ENCODE measurements at regions not wholly inside any gene's neighbourhood (a gene's known extent, or its start where the extent isn't known, plus 50 kb on each side); places are given as distances from the start of the nearest gene placed in this dataset.

DNA sequence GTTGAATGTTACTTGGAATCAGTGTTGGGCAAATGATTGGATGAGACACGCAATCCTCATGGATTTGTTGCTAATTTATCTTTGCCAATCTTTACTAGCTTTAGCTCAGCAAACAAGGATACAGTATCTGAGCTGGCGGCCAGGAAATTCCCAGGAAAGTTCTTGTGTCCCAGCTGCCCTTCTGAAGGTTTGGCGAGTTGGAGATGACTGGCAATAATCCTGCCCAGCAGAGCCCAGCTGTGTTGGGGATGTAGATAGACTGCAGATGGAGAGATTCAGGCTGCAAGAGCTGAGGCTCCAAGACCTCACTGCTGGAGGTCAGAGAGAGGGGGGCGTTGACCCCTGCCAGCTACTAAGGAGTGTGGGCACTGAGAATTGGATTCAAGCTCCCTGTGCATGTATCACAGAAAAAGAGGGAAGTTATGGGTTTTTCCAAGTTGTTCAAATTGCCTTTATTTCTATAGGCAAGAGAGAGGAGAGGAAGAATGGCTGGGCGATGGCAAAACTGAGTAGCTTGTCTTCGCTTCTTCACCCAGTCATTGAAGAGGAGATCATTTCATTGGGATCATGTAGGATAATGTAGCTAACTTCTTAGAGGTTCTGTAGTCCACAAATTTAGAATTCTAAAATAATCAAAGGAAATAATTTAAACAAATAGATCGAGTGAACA lies 506.8 kb upstream of the LRATD1 start:
- Mint-ChIP-seq H3K27ac (no peak overlapping the region), H3K27me3 (no peaks in the 10 kb centered on the region), H3K4me3 (no peak overlapping the region), H3K9me3 (peaks cover 6 to 26% of the 10 kb centered on the region in 2 donors), H3K36me3 (ENCODE audit: insufficient read depth) (peaks cover 5% of the 10 kb centered on the region), H3K4me1 (ENCODE audit: low read depth in 2 of 2) (no peaks in the 10 kb centered on the region)
- no peak for DNase-seq
- ATAC-seq (replicated peaks), result no peak

DNA sequence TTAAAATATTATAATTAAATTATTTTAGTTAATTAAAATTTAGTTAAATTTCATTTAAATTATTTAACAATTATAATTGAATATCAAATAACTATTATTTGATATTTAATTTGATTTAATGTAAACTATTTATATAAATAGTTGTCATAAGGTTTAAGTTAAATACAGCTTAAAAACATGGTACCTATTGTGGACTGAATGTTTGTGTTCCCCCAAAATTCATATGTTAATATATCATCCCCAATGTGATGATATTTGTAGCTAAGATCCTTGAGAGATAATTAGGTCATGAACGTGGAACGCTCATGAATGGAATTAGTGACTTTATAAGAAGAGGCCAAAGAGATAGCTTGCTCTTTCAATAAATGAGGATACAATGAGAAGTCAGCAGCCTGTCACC lies 505.7 kb upstream of the LRATD1 start:
- DNase-seq, result no peak

DNA sequence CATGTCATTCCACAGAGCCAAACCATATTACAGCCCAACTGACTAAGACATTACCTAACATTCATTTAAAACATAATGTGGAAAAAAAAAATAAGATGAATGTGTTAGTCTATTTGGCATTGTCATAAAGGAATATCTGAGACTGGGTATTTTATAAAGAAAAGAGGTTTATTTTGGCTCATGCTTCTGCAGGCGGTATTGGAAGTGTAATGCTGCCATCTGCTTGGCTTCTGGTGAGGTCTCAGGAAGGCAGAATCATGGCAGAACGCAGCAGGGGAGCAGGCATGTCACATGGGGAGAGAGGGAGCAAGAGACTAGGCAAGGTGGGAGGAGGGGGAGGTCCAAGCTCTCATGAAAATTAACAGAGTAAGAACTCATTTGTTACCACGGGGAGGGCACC lies 504.8 kb upstream of the LRATD1 start:
- H3K4me1 Mint-ChIP-seq (ENCODE audit: low read depth in 2 of 2), result no peaks in the 10 kb centered on the region
- no peak overlapping the region for H3K27ac Mint-ChIP-seq
- H3K36me3 Mint-ChIP-seq (ENCODE audit: insufficient read depth), result peaks cover 5% of the 10 kb centered on the region
- no peak overlapping the region for H3K4me3 Mint-ChIP-seq
- DNase-seq (no peak), ATAC-seq (replicated peaks) (no peak)
- H3K27me3 Mint-ChIP-seq, result no peaks in the 10 kb centered on the region
- peaks cover 7 to 8% of the 10 kb centered on the region in 2 donors for H3K9me3 Mint-ChIP-seq

More for the DNA sequence above, 505.7 kb upstream of the LRATD1 start:
- H3K4me1 Mint-ChIP-seq (ENCODE audit: low read depth in 2 of 2), result no peaks in the 10 kb centered on the region
- peaks cover 6 to 16% of the 10 kb centered on the region in 2 donors for H3K9me3 Mint-ChIP-seq
- no peak overlapping the region for H3K4me3 Mint-ChIP-seq
- no peak for ATAC-seq (replicated peaks)
- H3K36me3 Mint-ChIP-seq (ENCODE audit: insufficient read depth), result peaks cover 5% of the 10 kb centered on the region
- no peak overlapping the region for H3K27ac Mint-ChIP-seq
- no peaks in the 10 kb centered on the region for H3K27me3 Mint-ChIP-seq

DNA sequence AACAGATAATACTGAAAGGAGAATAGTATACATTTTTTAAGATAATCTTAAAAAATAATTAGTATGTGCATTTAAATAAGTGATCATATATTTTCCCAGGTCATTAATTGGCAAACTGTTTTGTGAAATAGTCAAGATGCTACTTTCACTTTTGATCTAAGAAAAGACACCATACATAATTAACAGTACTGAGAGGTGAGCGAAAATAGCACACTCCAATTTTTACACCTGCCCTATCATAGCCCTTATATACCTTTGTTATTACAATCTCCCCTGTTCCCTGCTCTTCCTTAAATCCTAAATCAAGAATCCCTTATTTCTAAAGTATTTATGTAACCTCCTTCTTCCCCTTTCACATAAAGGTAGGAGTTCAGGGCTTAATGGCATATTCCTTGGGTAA lies 500.1 kb upstream of the LRATD1 start:
- H3K4me3 Mint-ChIP-seq, result no peak overlapping the region
- no peak overlapping the region for H3K27ac Mint-ChIP-seq
- ATAC-seq (replicated peaks) (no peak), DNase-seq (no peak)
- H3K4me1 Mint-ChIP-seq (ENCODE audit: low read depth in 2 of 2), result no peaks in the 10 kb centered on the region
- no peaks in the 10 kb centered on the region for H3K27me3 Mint-ChIP-seq
- H3K9me3 Mint-ChIP-seq, result peaks cover 9 to 19% of the 10 kb centered on the region in 2 donors
- H3K36me3 Mint-ChIP-seq (ENCODE audit: insufficient read depth), result no peaks in the 10 kb centered on the region

DNA sequence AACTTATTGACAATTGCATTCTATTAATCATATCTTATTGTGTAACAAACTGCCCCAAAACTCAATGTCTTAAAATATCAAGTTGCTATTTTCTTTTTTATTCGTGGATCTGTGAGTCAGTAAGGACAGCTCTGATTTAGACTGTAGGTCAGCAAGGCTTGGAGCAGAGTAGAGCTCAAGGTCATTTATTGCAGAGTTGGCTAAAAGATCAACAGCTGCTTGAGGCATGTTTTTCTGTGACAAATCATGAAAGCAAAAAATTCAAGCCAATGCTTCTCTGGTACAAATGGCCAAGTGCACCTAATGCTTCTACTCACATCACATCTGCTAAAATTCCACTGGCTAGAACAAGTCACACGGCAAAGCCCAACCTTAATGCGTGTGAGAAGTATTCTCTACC lies 497.7 kb upstream of the LRATD1 start:
- peaks cover 9 to 19% of the 10 kb centered on the region in 2 donors for H3K9me3 Mint-ChIP-seq
- no peaks in the 10 kb centered on the region for H3K36me3 Mint-ChIP-seq (ENCODE audit: insufficient read depth)
- DNase-seq (no peak), ATAC-seq (replicated peaks) (no peak)
- H3K27ac Mint-ChIP-seq, result no peak overlapping the region
- no peak overlapping the region for H3K4me3 Mint-ChIP-seq
- no peaks in the 10 kb centered on the region for H3K27me3 Mint-ChIP-seq
- H3K4me1 Mint-ChIP-seq (ENCODE audit: low read depth in 2 of 2), result no peaks in the 10 kb centered on the region

DNA sequence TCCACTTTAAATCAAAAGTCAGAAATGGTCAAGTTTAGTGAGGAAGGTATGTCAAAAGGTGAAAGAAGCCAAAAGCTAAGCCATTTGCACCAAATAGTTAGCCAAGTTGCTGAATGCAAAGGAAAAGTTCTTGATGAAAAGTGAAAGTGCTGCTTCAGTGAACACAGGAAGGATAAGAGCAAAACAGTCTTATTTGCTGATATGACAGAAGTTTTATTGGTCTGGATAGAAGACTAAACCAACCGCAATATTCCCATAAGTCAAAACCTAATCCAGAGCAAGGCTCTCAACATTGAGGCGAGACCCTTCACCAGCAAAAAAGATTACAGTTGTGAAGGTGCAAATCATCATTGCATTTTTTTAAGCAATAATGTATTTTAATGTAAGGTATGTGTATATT lies 496.5 kb upstream of the LRATD1 start:
- no peak for DNase-seq
- Mint-ChIP-seq H3K4me3 (no peak overlapping the region), H3K9me3 (peaks cover 9 to 21% of the 10 kb centered on the region in 2 donors), H3K27me3 (no peaks in the 10 kb centered on the region), H3K4me1 (ENCODE audit: low read depth in 2 of 2) (no peaks in the 10 kb centered on the region), H3K27ac (no peak overlapping the region), H3K36me3 (ENCODE audit: insufficient read depth) (no peaks in the 10 kb centered on the region)
- ATAC-seq (replicated peaks), result no peak

DNA sequence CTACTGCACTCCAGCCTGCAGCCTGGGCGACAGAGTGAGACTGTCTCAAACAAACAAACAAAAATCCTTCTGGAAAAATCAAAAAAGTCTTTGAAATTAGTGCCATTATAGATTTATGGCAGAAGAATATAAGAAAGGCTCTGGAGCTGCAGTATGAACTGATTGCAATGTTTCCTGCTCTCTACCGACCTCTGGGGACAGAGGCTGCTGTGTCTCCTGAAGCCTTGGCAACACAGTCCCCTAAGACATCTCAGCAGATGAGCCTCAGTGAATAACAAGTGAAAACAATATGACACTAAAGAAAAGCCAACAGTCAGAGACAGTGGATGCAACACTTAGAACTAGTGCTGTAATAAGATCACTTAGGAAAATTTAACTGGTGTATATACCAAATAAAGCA lies 494.9 kb upstream of the LRATD1 start:
- H3K27ac Mint-ChIP-seq, result no peak overlapping the region
- DNase-seq (no peak), ATAC-seq (replicated peaks) (no peak)
- no peaks in the 10 kb centered on the region for H3K27me3 Mint-ChIP-seq
- no peaks in the 10 kb centered on the region for H3K36me3 Mint-ChIP-seq (ENCODE audit: insufficient read depth)
- no peaks in the 10 kb centered on the region for H3K4me1 Mint-ChIP-seq (ENCODE audit: low read depth in 2 of 2)
- peaks cover 9 to 19% of the 10 kb centered on the region in 2 donors for H3K9me3 Mint-ChIP-seq
- no peak overlapping the region for H3K4me3 Mint-ChIP-seq

DNA sequence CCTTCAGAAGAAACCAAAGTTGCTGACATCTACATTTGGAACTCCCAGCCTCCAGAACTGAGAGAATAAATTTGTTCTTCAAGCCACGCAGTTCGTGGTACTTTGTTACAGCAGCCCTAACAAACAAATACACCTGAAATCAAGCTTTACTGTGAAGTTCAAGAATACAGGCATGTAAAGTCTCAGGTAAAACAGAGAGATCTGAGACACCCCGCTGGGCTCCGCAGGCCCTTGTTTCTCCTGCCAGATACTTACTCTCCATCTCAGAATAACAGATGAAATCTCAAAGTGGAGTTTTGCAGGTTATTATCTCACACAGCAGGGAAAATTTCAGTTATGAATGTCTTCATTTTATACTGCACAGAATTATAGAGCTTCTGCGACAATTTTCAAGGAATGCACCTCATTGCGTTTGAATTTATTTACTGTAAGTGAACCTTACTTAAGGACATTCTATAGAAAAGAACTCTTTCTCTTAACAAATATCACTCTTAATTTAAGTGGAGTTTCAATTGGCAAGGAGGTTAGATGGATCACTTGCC lies 492.4 kb upstream of the LRATD1 start:
- Mint-ChIP-seq H3K27ac (no peak overlapping the region), H3K4me3 (no peak overlapping the region), H3K36me3 (ENCODE audit: insufficient read depth) (no peaks in the 10 kb centered on the region), H3K4me1 (ENCODE audit: low read depth in 2 of 2) (no peaks in the 10 kb centered on the region), H3K9me3 (peaks cover 0 to 13% of the 10 kb centered on the region in 2 donors), H3K27me3 (no peaks in the 10 kb centered on the region)
- DNase-seq (no peak), ATAC-seq (replicated peaks) (no peak)

DNA sequence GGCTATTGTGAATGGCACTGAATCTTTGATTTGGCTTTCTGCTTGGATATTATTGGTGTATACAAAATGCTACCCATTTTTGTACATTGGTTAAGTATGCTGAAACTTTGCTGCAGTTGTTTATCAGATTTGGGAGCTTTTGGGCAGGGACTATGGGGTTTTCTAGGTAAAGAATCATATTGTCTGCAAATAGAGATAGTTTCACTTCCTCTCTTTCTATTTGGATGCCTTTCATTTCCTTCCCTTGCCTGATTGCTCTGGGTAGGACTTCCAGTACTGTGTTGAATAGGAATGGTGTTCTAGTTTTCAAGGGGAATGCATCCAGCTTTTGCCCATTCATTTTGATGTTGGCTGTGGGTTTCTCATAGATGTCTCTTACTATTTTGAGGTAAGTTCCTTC lies 489.1 kb upstream of the LRATD1 start:
- no peaks in the 10 kb centered on the region for H3K36me3 Mint-ChIP-seq (ENCODE audit: insufficient read depth)
- no peak overlapping the region for H3K4me3 Mint-ChIP-seq
- no peak overlapping the region for H3K27ac Mint-ChIP-seq
- H3K9me3 Mint-ChIP-seq, result peaks cover 0 to 4% of the 10 kb centered on the region in 2 donors
- DNase-seq (no peak), ATAC-seq (replicated peaks) (no peak)
- H3K4me1 Mint-ChIP-seq (ENCODE audit: low read depth in 2 of 2), result no peaks in the 10 kb centered on the region
- H3K27me3 Mint-ChIP-seq, result no peaks in the 10 kb centered on the region

DNA sequence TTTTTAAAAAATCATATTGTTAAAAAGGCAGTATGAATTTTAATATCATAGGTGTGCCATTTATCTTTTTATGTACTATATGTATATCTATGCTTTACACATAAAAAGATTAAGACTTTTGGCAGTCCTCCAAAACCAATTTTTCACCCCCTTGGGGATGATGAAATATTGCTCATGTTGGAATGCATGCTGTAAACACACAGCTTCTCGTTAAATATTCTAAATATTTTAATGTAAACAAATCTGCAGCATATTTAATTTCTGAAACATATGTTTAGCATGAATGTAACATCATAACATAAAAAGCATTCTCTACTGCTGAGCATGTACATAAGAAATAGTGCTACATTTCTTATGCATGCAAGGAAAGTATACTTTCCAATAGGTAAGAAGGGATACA lies 484.3 kb upstream of the LRATD1 start:
- Mint-ChIP-seq H3K4me3 (no peak overlapping the region), H3K36me3 (ENCODE audit: insufficient read depth) (peaks cover 3% of the 10 kb centered on the region), H3K9me3 (peaks cover 0 to 2% of the 10 kb centered on the region in 2 donors), H3K27ac (no peak overlapping the region), H3K27me3 (no peaks in the 10 kb centered on the region), H3K4me1 (ENCODE audit: low read depth in 2 of 2) (no peaks in the 10 kb centered on the region)
- ATAC-seq (replicated peaks), result no peak
- DNase-seq, result no peak

DNA sequence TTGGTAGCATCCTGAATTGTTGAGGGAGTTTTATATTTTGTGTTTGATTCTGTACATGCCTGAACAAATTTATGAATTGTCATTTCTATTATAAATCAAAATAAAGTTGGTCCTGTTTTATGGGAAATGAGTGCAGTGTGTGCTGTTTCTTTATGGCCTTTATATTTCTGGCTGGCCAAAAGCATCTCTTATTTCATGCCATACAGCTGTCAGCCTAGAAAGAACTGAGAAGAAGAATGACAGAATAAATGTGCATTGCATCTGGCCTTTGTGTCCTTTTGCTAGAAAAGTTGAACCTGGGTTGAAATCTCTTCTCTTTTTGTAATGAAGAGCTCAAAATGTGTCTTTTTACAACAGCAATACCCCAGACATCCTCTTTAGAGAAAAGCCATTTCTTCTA lies 474.7 kb upstream of the LRATD1 start:
- no peak for ATAC-seq (replicated peaks)
- H3K36me3 Mint-ChIP-seq (ENCODE audit: insufficient read depth), result no peaks in the 10 kb centered on the region
- H3K9me3 Mint-ChIP-seq, result peaks cover 8 to 12% of the 10 kb centered on the region in 2 donors
- no peaks in the 10 kb centered on the region for H3K4me1 Mint-ChIP-seq (ENCODE audit: low read depth in 2 of 2)
- H3K27ac Mint-ChIP-seq, result no peak overlapping the region
- DNase-seq, result no peak
- no peaks in the 10 kb centered on the region for H3K27me3 Mint-ChIP-seq
- H3K4me3 Mint-ChIP-seq, result no peak overlapping the region

DNA sequence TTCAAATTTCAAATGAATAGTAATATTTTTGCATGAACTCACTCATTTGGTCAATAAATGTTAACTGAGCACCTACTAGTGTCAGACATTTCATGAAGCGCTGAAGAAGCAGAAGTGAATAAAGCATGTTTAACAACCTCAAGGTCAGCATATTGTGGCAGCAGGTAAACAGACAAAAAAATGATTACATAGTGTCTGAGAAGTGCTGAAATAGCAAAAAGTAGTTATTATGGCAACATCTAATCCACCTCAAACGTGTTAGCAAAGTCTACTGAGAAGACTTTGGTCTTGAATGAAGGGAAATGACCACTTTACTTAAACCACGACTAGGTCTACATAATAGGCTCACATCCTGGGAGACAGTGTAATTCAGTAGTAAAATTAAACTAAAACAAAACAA lies 452.2 kb upstream of the LRATD1 start:
- H3K4me3 Mint-ChIP-seq, result no peak overlapping the region
- no peaks in the 10 kb centered on the region for H3K36me3 Mint-ChIP-seq (ENCODE audit: insufficient read depth)
- no peak for ATAC-seq (replicated peaks)
- no peak for DNase-seq
- H3K4me1 Mint-ChIP-seq (ENCODE audit: low read depth in 2 of 2), result no peaks in the 10 kb centered on the region
- H3K27ac Mint-ChIP-seq, result no peak overlapping the region
- no peaks in the 10 kb centered on the region for H3K27me3 Mint-ChIP-seq
- H3K9me3 Mint-ChIP-seq, result peaks cover 0 to 5% of the 10 kb centered on the region in 2 donors

DNA sequence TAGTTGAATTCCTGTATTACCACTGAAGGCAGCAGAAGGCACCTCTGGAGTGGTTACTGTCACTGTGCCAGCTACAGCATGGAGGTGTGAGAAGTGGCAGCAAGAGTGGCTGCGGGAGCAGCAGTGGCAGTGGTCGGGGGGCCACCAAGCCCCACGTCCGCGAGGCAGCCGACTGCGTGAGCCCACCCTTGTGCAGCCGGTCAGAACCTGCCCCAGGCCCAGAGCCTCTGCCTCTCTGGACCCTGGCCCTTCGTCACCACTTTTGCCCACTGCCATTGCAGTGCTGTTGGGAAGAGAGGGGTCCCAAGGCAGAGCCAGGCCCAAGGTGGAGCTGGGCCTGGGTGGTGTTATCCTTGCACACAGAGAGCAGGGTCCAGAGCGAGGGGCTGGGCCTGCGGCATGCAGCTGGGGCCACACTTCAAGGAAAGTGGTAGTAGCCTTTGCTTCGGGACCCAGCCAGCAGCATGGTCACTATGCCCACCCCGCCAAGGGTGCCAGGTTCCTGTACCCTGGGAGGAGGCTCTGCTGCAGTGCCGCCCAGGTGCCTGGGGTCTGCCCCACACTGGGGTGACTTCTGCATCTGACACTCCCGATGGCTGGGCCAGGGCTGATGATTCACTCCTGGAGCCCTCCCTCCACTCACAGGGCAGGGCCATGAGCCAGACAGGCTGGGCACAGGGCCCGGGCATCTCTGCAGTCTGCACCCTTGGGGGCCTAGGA lies 450.1 kb upstream of the LRATD1 start:
- H3K4me1 Mint-ChIP-seq (ENCODE audit: low read depth in 2 of 2), result no peaks in the 10 kb centered on the region
- H3K27ac Mint-ChIP-seq, result no peak overlapping the region
- no peaks in the 10 kb centered on the region for H3K36me3 Mint-ChIP-seq (ENCODE audit: insufficient read depth)
- H3K27me3 Mint-ChIP-seq, result no peaks in the 10 kb centered on the region
- DNase-seq (no peak), ATAC-seq (replicated peaks) (no peak)
- H3K9me3 Mint-ChIP-seq, result peaks cover 0 to 2% of the 10 kb centered on the region in 2 donors
- no peak overlapping the region for H3K4me3 Mint-ChIP-seq

DNA sequence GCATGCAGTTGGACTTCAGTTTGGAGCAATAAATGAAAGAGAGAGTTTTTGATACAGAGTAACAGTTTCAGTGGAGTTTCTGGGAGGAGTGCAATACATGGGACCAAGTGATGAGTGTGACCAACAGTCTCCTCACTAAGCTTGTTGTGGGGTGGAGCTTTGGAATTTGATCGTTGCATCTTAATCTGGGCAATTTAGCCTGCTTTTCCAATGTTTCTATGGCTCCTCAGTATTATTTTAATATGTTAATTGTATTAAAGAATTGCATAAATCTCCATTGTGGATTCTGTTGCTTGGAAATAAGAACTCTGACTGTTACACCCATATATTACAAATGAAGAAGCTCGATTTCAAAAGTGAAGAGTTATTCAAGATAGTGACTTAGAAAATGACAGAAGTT lies 446.6 kb upstream of the LRATD1 start:
- Mint-ChIP-seq H3K4me1 (ENCODE audit: low read depth in 2 of 2) (no peaks in the 10 kb centered on the region), H3K27me3 (no peaks in the 10 kb centered on the region), H3K9me3 (peaks cover 2 to 7% of the 10 kb centered on the region in 2 donors), H3K4me3 (no peak overlapping the region), H3K36me3 (ENCODE audit: insufficient read depth) (no peaks in the 10 kb centered on the region), H3K27ac (no peak overlapping the region)
- DNase-seq (no peak), ATAC-seq (replicated peaks) (no peak)

Data from effector memory CD8-positive, alpha-beta T cell (primary cell).